Uterus (tissue), 2 donors: ENCODE measurements at regions not wholly inside any gene's neighbourhood (a gene's known extent, or its start where the extent isn't known, plus 50 kb on each side); places are given as distances from the start of the nearest gene placed in this dataset.

Experiments
- CTCF ChIP-seq, 4 experiments: fragments of 200-600 bp in 2 of 4; fragments of 450-650 bp in 2 of 4; sonication (generic) in 2 of 4; IDR thresholded peaks; one replicate each; pipeline ENCODE4 v1.5.1; 2016 to 2019; ENCODE audit warnings: antibody characterized with exemption in 4 of 4, mild to moderate bottlenecking in 2 of 4, moderate library complexity in 1 of 4
- POLR2A ChIP-seq, 2 donors: fragments of 450-650 bp; IDR thresholded peaks; one replicate each; pipeline ENCODE4 v1.6.1; 2016; ENCODE audit warnings: antibody characterized with exemption in 2 of 2, mild to moderate bottlenecking in 1 of 2, moderate library complexity in 1 of 2

- TF ChIP-seq POLR2A (IDR thresholded peaks at IDR 0.05) (no peak), CTCF (IDR thresholded peaks at IDR 0.05) (no peak)
Observed at GRCh38 chr10:84588971-84589370, 260.6 kb downstream of the CCSER2 start.
